T-helper 1 cell (primary cell): ENCODE measurements at regions not wholly inside any gene's neighbourhood (a gene's known extent, or its start where the extent isn't known, plus 50 kb on each side); places are given as distances from the start of the nearest gene placed in this dataset.
A peak's percentile ranks its signal among the peaks of the same experiment; 100 is the strongest.
"Not testable (repeated sequence)": the region's sequence is repeated elsewhere in the genome, so short reads cannot be mapped to it uniquely, and the experiment has no call there.

Experiments used
- DNase-seq, 5 donors: peaks; one replicate each; pipeline ENCODE4 v3.0.0-alpha.2; 2012 to 2020

GRCh38 chr13:72657379-72657778 lies 70.0 kb downstream of the MZT1 start:
- DNase-seq, result no peak

- DNase-seq, result no peak
Observed at GRCh38 chr13:72656357-72656756, 71.1 kb downstream of the MZT1 start.

- DNase-seq, result no peak
Observed at GRCh38 chr13:72653506-72653905, 73.9 kb downstream of the MZT1 start.

GRCh38 chr13:72652681-72653080 lies 74.7 kb downstream of the MZT1 start:
- no peak for DNase-seq

- DNase-seq, result no peak
Observed at GRCh38 chr13:72651144-72651543, 76.3 kb downstream of the MZT1 start.

GRCh38 chr13:72650051-72650700 lies 77.3 kb downstream of the MZT1 start:
- DNase-seq, result no peak

- DNase-seq, result no peak
Observed at GRCh38 chr13:72648513-72649065, 78.8 kb downstream of the MZT1 start.

GRCh38 chr13:72647422-72647821 lies 80.0 kb downstream of the MZT1 start:
- DNase-seq, result no peak

GRCh38 chr13:72645521-72645920 lies 81.9 kb downstream of the MZT1 start:
- no peak for DNase-seq

- DNase-seq, result peak in 3 of 5 donors; percentile 13 to 43 (median 27)
Observed at GRCh38 chr13:72643311-72643989, 84.0 kb downstream of the MZT1 start.

GRCh38 chr13:72639377-72639776 lies 88.1 kb downstream of the MZT1 start:
- DNase-seq, result no peak

GRCh38 chr13:72638059-72638815 lies 89.2 kb downstream of the MZT1 start:
- no peak for DNase-seq

- DNase-seq, result no peak
Observed at GRCh38 chr13:72637561-72637960, 89.9 kb downstream of the MZT1 start.

- DNase-seq, result no peak
Observed at GRCh38 chr13:72634859-72635258, 92.6 kb downstream of the MZT1 start.

- DNase-seq, result no peak
Observed at GRCh38 chr13:72622546-72622945, 104.9 kb downstream of the MZT1 start.

- no peak for DNase-seq
Observed at GRCh38 chr13:72620874-72621273, 106.6 kb downstream of the MZT1 start.

GRCh38 chr13:72617951-72618350 lies 109.5 kb downstream of the MZT1 start:
- no peak for DNase-seq

- no peak for DNase-seq
Observed at GRCh38 chr13:72617186-72617585, 110.2 kb downstream of the MZT1 start.

- not testable (repeated sequence) for DNase-seq
Observed at GRCh38 chr13:72610251-72610891, 117.1 kb downstream of the MZT1 start.

GRCh38 chr13:72599178-72599743 lies 128.2 kb downstream of the MZT1 start:
- DNase-seq, result no peak

- no peak for DNase-seq
Observed at GRCh38 chr13:72590091-72590740, 137.2 kb downstream of the MZT1 start.

- DNase-seq, result no peak
Observed at GRCh38 chr13:72586518-72586917, 140.9 kb downstream of the MZT1 start.
